SK-N-SH treated with all-trans-retinoic acid at 6 μM for 48 hours (cell line): ENCODE measurements at regions not wholly inside any gene's neighbourhood (a gene's known extent, or its start where the extent isn't known, plus 50 kb on each side); places are given as distances from the start of the nearest gene placed in this dataset.

ENCODE experiments used
- ATAC-seq: fragments of 200-7000 bp; cut with Tn5 transposase; 3 replicates; pipeline ENCODE4 v1.9.1; 2020; ENCODE audit warnings: mild to moderate bottlenecking, moderate library complexity
- ARNTL ChIP-seq: fragments of 450-650 bp; formaldehyde crosslinking; IDR thresholded peaks from 2 replicates; pipeline ENCODE4 v1.5.0; 2020; ENCODE audit warnings: low read depth, mild to moderate bottlenecking, moderate library complexity, borderline replicate concordance
- BACH2 ChIP-seq: fragments of 250-450 bp; sonication (Bioruptor Pico); IDR thresholded peaks from 2 replicates; pipeline ENCODE4 v1.9.0; 2021; ENCODE audit warnings: mild to moderate bottlenecking, borderline replicate concordance
- CSDC2 ChIP-seq: fragments of 250-450 bp; sonication (Bioruptor Pico); IDR thresholded peaks from 2 replicates; pipeline ENCODE4 v1.5.0; 2020; ENCODE audit warnings: mild to moderate bottlenecking, moderate library complexity
- ESRRG ChIP-seq: fragments of 250-450 bp; sonication (Bioruptor Pico); IDR thresholded peaks from 2 replicates; pipeline ENCODE4 v1.6.1; 2021; ENCODE audit warnings: mild to moderate bottlenecking
- GLIS3 ChIP-seq: fragments of 250-450 bp; sonication (Bioruptor Pico); IDR thresholded peaks from 2 replicates; pipeline ENCODE4 v1.5.0; 2020; ENCODE audit warnings: mild to moderate bottlenecking, moderate library complexity
- ISL1 ChIP-seq: fragments of 250-450 bp; sonication (Bioruptor Pico); IDR thresholded peaks from 2 replicates; pipeline ENCODE4 v2.1.2; 2022; ENCODE audit warnings: mild to moderate bottlenecking, moderate library complexity
- OSR1 ChIP-seq: fragments of 250-450 bp; sonication (Bioruptor Pico); IDR thresholded peaks from 2 replicates; pipeline ENCODE4 v1.8.0; 2022; ENCODE audit warnings: moderate library complexity, mild to moderate bottlenecking, inconsistent platforms
- POU6F1 ChIP-seq: fragments of 250-450 bp; sonication (Bioruptor Pico); IDR thresholded peaks from 2 replicates; pipeline ENCODE4 v1.8.0; 2021; ENCODE audit warnings: low read depth, mild to moderate bottlenecking, moderate library complexity, borderline replicate concordance
- RARB ChIP-seq: fragments of 250-450 bp; sonication (Bioruptor Pico); IDR thresholded peaks from 2 replicates; pipeline ENCODE4 v1.8.0; 2021; ENCODE audit warnings: mild to moderate bottlenecking, moderate library complexity
- SNAI2 ChIP-seq: fragments of 250-450 bp; sonication (Bioruptor Pico); IDR thresholded peaks from 2 replicates; pipeline ENCODE4 v1.5.0; 2020; ENCODE audit warnings: mild to moderate bottlenecking, moderate library complexity
- TCF4 ChIP-seq: fragments of 250-450 bp; sonication (Bioruptor Pico); IDR thresholded peaks from 2 replicates; pipeline ENCODE4 v1.8.0; 2021; ENCODE audit warnings: mild to moderate bottlenecking, moderate library complexity, borderline replicate concordance
- TOX ChIP-seq: fragments of 250-450 bp; sonication (Bioruptor Pico); IDR thresholded peaks from 2 replicates; pipeline ENCODE4 v1.8.0; 2021; ENCODE audit warnings: mild to moderate bottlenecking, moderate library complexity, borderline replicate concordance
- ZC3H10 ChIP-seq: fragments of 250-450 bp; sonication (Bioruptor Pico); IDR thresholded peaks from 2 replicates; pipeline ENCODE4 v1.5.1; 2021; ENCODE audit warnings: mild to moderate bottlenecking, moderate library complexity
- ZFP3 ChIP-seq: fragments of 250-450 bp; sonication (Bioruptor Pico); IDR thresholded peaks from 2 replicates; pipeline ENCODE4 v1.5.0; 2020; ENCODE audit warnings: mild to moderate bottlenecking, moderate library complexity
- ZFP30 ChIP-seq: fragments of 450-650 bp; formaldehyde crosslinking; IDR thresholded peaks from 2 replicates; pipeline ENCODE4 v1.5.0; 2022; ENCODE audit warnings: mild to moderate bottlenecking, moderate library complexity
- ZNF70 ChIP-seq: fragments of 450-650 bp; formaldehyde crosslinking; IDR thresholded peaks from 2 replicates; pipeline ENCODE4 v1.5.0; 2020; ENCODE audit warnings: mild to moderate bottlenecking, moderate library complexity
- ZNF8 ChIP-seq: fragments of 450-650 bp; formaldehyde crosslinking; IDR thresholded peaks from 2 replicates; pipeline ENCODE4 v1.5.0; 2020; ENCODE audit warnings: mild to moderate bottlenecking, moderate library complexity
- TF ChIP-seq, protein P1 (sequence below): fragments of 250-450 bp; sonication (Bioruptor Pico); IDR thresholded peaks from 2 replicates; pipeline ENCODE4 v1.5.1; 2020; ENCODE audit warnings: low read depth, mild to moderate bottlenecking, moderate library complexity
- TF ChIP-seq, protein P2 (sequence below): fragments of 250-450 bp; sonication (Bioruptor Pico); IDR thresholded peaks from 2 replicates; pipeline ENCODE4 v1.8.0; 2020; ENCODE audit warnings: mild to moderate bottlenecking, moderate library complexity, borderline replicate concordance
- TF ChIP-seq, protein P3 (sequence below): fragments of 250-450 bp; sonication (Bioruptor Pico); IDR thresholded peaks from 2 replicates; pipeline ENCODE4 v1.5.1; 2021; ENCODE audit warnings: mild to moderate bottlenecking, moderate library complexity

- no peak for ATAC-seq
- TF ChIP-seq ZFP30 (CRISPR knock-in tag) (no peak), ZNF70 (CRISPR knock-in tag) (no peak), CSDC2 (CRISPR knock-in tag) (no peak), SNAI2 (CRISPR knock-in tag) (no peak), BACH2 (no peak), ARNTL (no peak), TCF4 (no peak), RARB (CRISPR knock-in tag) (no peak), ZFP3 (CRISPR knock-in tag) (no peak), ESRRG (CRISPR knock-in tag) (no peak), TOX (CRISPR knock-in tag) (no peak), GLIS3 (CRISPR knock-in tag) (no peak), ISL1 (CRISPR knock-in tag) (no peak), POU6F1 (CRISPR knock-in tag) (no peak), OSR1 (CRISPR knock-in tag) (no peak)
- TF ChIP-seq, protein P1, sequence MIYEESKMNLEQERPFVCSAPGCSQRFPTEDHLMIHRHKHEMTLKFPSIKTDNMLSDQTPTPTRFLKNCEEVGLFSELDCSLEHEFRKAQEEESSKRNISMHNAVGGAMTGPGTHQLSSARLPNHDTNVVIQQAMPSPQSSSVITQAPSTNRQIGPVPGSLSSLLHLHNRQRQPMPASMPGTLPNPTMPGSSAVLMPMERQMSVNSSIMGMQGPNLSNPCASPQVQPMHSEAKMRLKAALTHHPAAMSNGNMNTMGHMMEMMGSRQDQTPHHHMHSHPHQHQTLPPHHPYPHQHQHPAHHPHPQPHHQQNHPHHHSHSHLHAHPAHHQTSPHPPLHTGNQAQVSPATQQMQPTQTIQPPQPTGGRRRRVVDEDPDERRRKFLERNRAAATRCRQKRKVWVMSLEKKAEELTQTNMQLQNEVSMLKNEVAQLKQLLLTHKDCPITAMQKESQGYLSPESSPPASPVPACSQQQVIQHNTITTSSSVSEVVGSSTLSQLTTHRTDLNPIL (CRISPR knock-in tag), result no peak
- TF ChIP-seq, protein P2, sequence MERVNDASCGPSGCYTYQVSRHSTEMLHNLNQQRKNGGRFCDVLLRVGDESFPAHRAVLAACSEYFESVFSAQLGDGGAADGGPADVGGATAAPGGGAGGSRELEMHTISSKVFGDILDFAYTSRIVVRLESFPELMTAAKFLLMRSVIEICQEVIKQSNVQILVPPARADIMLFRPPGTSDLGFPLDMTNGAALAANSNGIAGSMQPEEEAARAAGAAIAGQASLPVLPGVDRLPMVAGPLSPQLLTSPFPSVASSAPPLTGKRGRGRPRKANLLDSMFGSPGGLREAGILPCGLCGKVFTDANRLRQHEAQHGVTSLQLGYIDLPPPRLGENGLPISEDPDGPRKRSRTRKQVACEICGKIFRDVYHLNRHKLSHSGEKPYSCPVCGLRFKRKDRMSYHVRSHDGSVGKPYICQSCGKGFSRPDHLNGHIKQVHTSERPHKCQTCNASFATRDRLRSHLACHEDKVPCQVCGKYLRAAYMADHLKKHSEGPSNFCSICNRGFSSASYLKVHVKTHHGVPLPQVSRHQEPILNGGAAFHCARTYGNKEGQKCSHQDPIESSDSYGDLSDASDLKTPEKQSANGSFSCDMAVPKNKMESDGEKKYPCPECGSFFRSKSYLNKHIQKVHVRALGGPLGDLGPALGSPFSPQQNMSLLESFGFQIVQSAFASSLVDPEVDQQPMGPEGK (CRISPR knock-in tag), result no peak
Measured at GRCh38 chr5:1942158-1942557, 59.4 kb upstream of the IRX4 start.

DNA sequence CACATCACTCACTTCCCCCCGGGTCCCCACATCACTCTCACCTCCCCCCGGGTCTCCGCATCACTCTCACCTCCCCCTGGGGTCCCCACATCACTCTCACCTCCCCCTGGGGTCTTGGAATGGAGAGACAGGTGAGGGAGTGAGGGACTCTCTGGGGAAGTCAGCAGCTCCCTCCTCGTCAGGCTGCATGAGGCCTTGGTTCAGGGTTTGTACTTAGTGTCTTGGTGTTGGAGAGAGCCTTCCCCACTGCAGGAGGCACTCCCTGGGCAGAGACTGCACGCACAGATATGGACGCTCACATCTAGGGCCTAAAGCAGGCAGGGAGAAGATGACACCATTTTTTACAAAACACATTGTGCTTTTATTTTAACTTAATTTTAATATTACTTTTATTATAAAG is 56.5 kb upstream of the IRX4 start:
- TF ChIP-seq BACH2 (no peak), ZFP30 (CRISPR knock-in tag) (no peak), OSR1 (CRISPR knock-in tag) (no peak), ZC3H10 (CRISPR knock-in tag) (no peak), TCF4 (no peak), SNAI2 (CRISPR knock-in tag) (no peak), CSDC2 (CRISPR knock-in tag) (no peak)
- TF ChIP-seq, protein P3, sequence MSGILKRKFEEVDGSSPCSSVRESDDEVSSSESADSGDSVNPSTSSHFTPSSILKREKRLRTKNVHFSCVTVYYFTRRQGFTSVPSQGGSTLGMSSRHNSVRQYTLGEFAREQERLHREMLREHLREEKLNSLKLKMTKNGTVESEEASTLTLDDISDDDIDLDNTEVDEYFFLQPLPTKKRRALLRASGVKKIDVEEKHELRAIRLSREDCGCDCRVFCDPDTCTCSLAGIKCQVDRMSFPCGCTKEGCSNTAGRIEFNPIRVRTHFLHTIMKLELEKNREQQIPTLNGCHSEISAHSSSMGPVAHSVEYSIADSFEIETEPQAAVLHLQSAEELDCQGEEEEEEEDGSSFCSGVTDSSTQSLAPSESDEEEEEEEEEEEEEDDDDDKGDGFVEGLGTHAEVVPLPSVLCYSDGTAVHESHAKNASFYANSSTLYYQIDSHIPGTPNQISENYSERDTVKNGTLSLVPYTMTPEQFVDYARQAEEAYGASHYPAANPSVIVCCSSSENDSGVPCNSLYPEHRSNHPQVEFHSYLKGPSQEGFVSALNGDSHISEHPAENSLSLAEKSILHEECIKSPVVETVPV (CRISPR knock-in tag), result no peak
- no peak for ATAC-seq

- no peak for ATAC-seq
- TF ChIP-seq ZFP30 (CRISPR knock-in tag) (no peak), ZNF8 (CRISPR knock-in tag) (no peak), TOX (CRISPR knock-in tag) (no peak), CSDC2 (CRISPR knock-in tag) (no peak), SNAI2 (CRISPR knock-in tag) (no peak), ZC3H10 (CRISPR knock-in tag) (no peak), ARNTL (no peak), RARB (CRISPR knock-in tag) (no peak), ISL1 (CRISPR knock-in tag) (no peak), OSR1 (CRISPR knock-in tag) (no peak), POU6F1 (CRISPR knock-in tag) (no peak)
- TF ChIP-seq, protein P2 (CRISPR knock-in tag), result no peak
- TF ChIP-seq, protein P3 (CRISPR knock-in tag), result no peak
- TF ChIP-seq, all 23 proteins: peak for 0
Measured at GRCh38 chr5:1938310-1939000, 55.7 kb upstream of the IRX4 start.
